ENCODE measurements at regions not wholly inside any gene's neighbourhood (a gene's known extent, or its start where the extent isn't known, plus 50 kb on each side); places are given as distances from the start of the nearest gene placed in this dataset.

DNA sequence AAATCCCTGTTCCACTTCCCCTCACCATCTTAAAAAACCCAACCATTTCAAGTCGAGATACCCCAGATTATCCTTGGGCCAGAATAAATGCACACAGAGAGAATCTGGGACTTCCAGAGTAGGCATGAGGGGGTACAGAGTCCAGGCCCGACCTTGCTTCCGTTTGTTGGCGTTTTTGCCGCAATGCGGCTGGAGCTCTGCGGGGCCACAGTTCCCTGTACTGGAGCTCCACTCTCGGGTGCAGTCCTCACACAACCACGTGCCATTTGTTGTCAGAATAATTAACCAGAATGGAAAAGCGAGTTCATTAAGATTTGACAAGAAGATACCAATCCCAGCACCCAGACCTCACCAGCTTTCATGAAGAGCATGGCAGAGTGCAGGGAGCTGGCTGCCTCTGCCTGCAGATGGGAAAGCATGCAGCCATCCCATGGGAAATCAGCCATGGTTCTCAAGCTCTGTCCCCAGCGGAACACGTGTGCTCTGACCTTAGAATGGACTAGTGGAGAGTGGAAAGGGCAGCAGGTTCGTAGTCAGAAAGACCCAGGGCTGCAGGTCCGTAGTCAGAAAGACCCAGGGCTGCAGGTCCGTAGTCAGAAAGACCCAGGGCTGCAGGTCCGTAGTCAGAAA, 472.8 kb downstream of the EIPR1 start:
- TF ChIP-seq, protein P1, sequence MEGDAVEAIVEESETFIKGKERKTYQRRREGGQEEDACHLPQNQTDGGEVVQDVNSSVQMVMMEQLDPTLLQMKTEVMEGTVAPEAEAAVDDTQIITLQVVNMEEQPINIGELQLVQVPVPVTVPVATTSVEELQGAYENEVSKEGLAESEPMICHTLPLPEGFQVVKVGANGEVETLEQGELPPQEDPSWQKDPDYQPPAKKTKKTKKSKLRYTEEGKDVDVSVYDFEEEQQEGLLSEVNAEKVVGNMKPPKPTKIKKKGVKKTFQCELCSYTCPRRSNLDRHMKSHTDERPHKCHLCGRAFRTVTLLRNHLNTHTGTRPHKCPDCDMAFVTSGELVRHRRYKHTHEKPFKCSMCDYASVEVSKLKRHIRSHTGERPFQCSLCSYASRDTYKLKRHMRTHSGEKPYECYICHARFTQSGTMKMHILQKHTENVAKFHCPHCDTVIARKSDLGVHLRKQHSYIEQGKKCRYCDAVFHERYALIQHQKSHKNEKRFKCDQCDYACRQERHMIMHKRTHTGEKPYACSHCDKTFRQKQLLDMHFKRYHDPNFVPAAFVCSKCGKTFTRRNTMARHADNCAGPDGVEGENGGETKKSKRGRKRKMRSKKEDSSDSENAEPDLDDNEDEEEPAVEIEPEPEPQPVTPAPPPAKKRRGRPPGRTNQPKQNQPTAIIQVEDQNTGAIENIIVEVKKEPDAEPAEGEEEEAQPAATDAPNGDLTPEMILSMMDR (IDR thresholded peaks at IDR 0.05; ENCODE audit: extremely low read depth, missing control alignments) = no peak

DNA sequence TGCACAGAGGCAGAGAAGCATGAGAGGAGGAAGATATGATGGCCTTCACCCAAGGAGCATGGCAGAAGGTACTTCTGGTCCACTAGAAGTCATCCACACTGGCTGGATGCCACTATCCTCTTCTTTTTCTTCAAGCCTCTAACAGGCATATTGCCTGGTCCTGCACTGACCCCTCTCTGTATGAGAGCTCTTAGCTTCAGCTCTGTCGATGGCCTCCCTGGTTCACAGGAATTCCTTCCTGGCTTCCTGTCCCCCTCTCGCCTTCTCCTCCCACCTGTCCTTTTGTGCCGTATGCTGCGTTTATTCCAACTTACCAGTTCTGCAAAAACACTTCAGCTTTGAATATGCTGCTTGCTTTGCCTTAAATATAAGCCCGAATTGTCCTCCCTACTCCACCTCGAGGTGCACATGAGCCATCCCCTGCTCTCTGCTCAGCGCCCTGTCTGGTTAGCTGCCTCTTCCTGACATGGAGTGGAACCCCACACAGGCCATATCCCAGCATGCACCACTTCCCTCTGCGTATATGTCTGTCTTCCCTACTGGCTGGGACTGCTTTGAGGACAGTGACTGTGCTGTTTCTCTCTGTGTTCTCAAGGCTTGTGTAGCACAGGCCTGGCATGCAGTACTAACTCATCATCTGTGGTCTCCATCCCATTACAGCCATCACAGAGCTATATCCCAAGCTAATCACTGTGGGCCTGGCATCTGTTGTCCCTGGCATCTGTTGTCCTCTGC, 474.9 kb downstream of the EIPR1 start:
- TF ChIP-seq, protein P1 (IDR thresholded peaks at IDR 0.05; ENCODE audit: extremely low read depth, missing control alignments) = no peak
- DNase-seq (ENCODE audit: low spot score) = no peak

More for the DNA sequence above, 472.8 kb downstream of the EIPR1 start:
- DNase-seq (ENCODE audit: low spot score) = no peak

DNA sequence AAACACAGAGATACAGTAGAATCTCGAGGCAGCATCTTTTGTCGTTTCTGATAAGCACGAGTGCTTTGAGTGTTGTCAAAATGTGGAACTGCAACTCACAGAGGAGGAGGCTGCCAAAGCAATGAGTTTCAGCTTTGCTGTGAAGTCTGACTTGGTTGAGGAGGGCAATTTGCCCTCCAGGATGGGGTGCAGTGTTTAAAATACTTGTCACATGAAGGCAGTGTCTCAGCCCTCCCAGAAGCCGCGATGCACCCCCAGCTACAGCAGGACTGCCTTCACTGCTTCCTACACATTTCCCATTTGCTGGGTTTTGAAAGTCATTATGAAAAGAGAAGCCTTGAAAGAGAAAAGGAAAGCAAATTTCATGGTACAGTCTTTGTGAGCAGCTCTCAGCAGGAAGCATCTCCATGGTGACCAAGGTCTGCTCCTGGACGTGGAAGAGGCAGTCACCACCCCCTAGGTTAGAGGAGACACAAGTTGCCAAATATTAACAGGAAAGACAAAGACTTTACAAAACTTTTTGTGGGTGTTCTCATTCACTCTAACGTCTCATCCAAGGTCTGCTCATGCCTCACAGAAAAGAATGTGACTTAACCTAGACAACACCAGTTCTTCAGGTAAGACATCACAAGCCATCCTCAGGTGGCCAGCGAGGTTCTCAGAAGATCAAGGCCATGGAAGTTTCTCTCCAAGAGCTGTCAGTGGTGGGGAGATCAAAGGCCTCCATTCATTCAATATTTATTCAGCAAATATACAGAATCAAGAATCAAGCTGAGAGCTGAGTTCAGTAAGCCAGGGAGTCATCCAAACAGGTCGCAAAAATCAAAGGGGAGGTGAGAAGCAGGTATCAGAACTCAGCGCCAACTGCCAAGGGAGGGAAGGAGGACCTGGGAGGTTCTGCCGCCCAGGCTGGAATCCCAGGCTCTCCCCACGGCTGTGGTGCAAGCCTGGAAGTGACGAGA, 476.0 kb downstream of the EIPR1 start:
- TF ChIP-seq, protein P1 (IDR thresholded peaks at IDR 0.05; ENCODE audit: extremely low read depth, missing control alignments) = no peak
- DNase-seq (ENCODE audit: low spot score) = peak; percentile 73

DNA sequence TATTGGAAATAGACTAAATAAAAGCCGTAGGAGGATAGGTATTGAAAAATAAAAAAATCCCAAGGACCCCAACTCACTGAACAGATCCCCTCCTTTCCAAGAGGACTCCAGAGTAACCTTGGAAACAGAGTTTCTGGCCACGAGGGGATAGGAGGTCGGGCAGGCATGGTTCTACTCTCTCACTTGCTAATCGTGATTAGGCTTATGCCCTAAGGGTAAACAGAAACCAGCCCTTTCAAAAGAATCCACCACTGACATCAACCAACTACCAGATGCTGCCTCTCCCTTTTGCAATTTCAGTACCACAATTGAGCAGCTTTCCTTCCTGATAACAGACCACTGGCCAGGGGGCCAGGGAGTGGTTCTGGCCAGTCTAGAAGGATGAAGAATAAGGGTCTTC, 477.8 kb downstream of the EIPR1 start:
- TF ChIP-seq, protein P1 (IDR thresholded peaks at IDR 0.05; ENCODE audit: extremely low read depth, missing control alignments) = no peak
- no peak for DNase-seq (ENCODE audit: low spot score)

DNA sequence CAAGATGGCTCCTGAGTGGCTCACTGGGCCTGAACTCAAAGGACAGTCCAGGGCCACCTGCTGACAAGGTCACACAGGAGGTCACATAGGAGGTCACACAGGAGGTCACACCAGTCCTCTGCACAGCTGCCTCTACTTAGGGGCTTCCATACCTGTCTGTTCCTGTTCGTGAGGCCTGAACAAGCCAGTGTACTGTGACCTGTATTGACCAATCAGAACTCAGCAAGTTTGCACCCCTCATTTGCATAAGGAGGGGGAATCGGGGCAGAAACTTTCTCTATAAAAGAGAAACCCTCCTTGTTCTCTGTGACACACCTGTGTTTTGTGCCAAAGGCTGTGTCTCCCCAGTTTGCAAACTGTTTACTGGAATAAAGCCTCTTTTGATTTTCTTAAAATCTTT, 478.9 kb downstream of the EIPR1 start:
- no peak for DNase-seq (ENCODE audit: low spot score)
- TF ChIP-seq, protein P1 (IDR thresholded peaks at IDR 0.05; ENCODE audit: extremely low read depth, missing control alignments) = no peak

DNA sequence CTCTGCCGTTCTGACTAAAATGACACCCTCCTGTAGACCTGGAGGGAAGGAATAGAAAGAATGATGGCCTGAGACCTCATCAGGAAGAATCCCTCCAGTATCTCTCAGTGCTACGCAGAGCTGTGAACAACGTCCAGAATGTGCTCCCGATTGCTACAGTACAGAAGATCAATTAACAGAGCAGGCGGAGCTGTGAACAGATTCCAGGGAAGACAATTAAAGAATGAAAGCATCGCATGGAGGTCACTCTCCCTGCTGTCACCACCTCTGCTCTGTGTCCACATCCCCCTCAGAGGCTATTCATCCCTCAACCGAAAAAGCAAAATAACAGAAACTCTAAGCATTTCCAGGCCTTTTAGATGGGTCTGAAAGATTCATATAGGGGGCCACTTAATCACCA, 481.0 kb downstream of the EIPR1 start:
- TF ChIP-seq, protein P1 (IDR thresholded peaks at IDR 0.05; ENCODE audit: extremely low read depth, missing control alignments) = no peak
- no peak for DNase-seq (ENCODE audit: low spot score)
